ENCODE measurements at regions not wholly inside any gene's neighbourhood (a gene's known extent, or its start where the extent isn't known, plus 50 kb on each side); places are given as distances from the start of the nearest gene placed in this dataset.

- H3K27me3 Mint-ChIP-seq: no peaks in the 10 kb centered on the region
- H3K36me3 Mint-ChIP-seq: no peaks in the 10 kb centered on the region
- no peaks in the 10 kb centered on the region for H3K4me1 ChIP-seq (ENCODE audit: insufficient read depth, low read length)
- no peaks in the 10 kb centered on the region for H3K36me3 ChIP-seq (ENCODE audit: insufficient read depth, low read length)
- ChIA-PET CTCF (ENCODE audit: partially characterized antibody) (no interaction called here), POLR2A (ENCODE audit: partially characterized antibody) (no interaction called here)
- H3K9me3 ChIP-seq (ENCODE audit: control insufficient read depth in 1 of 2, low read length in 2 of 2): no peaks in the 10 kb centered on the region
- H3K27ac Mint-ChIP-seq: no peak overlapping the region
- no peak overlapping the region for H3K27ac ChIP-seq (ENCODE audit: low read depth, low read length)
- no peaks in the 10 kb centered on the region for H3K4me1 Mint-ChIP-seq
- DNase-seq: no peak
- H3K27me3 ChIP-seq (ENCODE audit: insufficient read depth, low read length): no peaks in the 10 kb centered on the region
- no peak overlapping the region for H3K4me3 ChIP-seq (ENCODE audit: low read length in 2 of 2)
- H3K4me3 Mint-ChIP-seq: no peak overlapping the region
- peaks cover 4 to 23% (median 8%) of the 10 kb centered on the region in 8 donors for H3K9me3 Mint-ChIP-seq
- intact Hi-C loops (cut with micrococcal nuclease): no loop called here
Observed at GRCh38 chr2:76546207-76546606, 835.5 kb upstream of the GCFC2 start.

GRCh38 chr2:76544901-76545300 lies 834.2 kb upstream of the GCFC2 start:
- no peak overlapping the region for H3K27ac Mint-ChIP-seq
- intact Hi-C loops (cut with micrococcal nuclease): no loop called here
- Histone ChIP-seq H3K36me3 (ENCODE audit: insufficient read depth, low read length) (no peaks in the 10 kb centered on the region), H3K27me3 (ENCODE audit: insufficient read depth, low read length) (no peaks in the 10 kb centered on the region), H3K9me3 (ENCODE audit: control insufficient read depth in 1 of 2, low read length in 2 of 2) (no peaks in the 10 kb centered on the region), H3K27ac (ENCODE audit: low read depth, low read length) (no peak overlapping the region), H3K4me1 (ENCODE audit: insufficient read depth, low read length) (no peaks in the 10 kb centered on the region), H3K4me3 (ENCODE audit: low read length in 2 of 2) (no peak overlapping the region)
- ChIA-PET CTCF (ENCODE audit: partially characterized antibody) (no interaction called here), POLR2A (ENCODE audit: partially characterized antibody) (no interaction called here)
- DNase-seq: no peak
- H3K36me3 Mint-ChIP-seq: no peaks in the 10 kb centered on the region
- H3K27me3 Mint-ChIP-seq: no peaks in the 10 kb centered on the region
- no peaks in the 10 kb centered on the region for H3K4me1 Mint-ChIP-seq
- H3K9me3 Mint-ChIP-seq: peaks cover 2 to 20% (median 6%) of the 10 kb centered on the region in 8 donors
- no peak overlapping the region for H3K4me3 Mint-ChIP-seq

- Histone ChIP-seq H3K4me1 (ENCODE audit: insufficient read depth, low read length) (no peaks in the 10 kb centered on the region), H3K9me3 (ENCODE audit: control insufficient read depth in 1 of 2, low read length in 2 of 2) (no peaks in the 10 kb centered on the region), H3K4me3 (ENCODE audit: low read length in 2 of 2) (no peak overlapping the region), H3K27me3 (ENCODE audit: insufficient read depth, low read length) (no peaks in the 10 kb centered on the region), H3K27ac (ENCODE audit: low read depth, low read length) (no peak overlapping the region), H3K36me3 (ENCODE audit: insufficient read depth, low read length) (no peaks in the 10 kb centered on the region)
- peaks cover 0 to 19% (median 12%) of the 10 kb centered on the region in 8 donors for H3K9me3 Mint-ChIP-seq
- no peaks in the 10 kb centered on the region for H3K27me3 Mint-ChIP-seq
- no peaks in the 10 kb centered on the region for H3K4me1 Mint-ChIP-seq
- no peaks in the 10 kb centered on the region for H3K36me3 Mint-ChIP-seq
- intact Hi-C loops (cut with micrococcal nuclease): no loop called here
- CTCF ChIA-PET (ENCODE audit: partially characterized antibody): no interaction called here
- POLR2A ChIA-PET (ENCODE audit: partially characterized antibody): no interaction called here
- H3K27ac Mint-ChIP-seq: no peak overlapping the region
- no peak overlapping the region for H3K4me3 Mint-ChIP-seq
- DNase-seq: no peak
Observed at GRCh38 chr2:76517574-76517909, 806.8 kb upstream of the GCFC2 start.

- Mint-ChIP-seq H3K9me3 (peaks cover 0 to 17% (median 9%) of the 10 kb centered on the region in 8 donors), H3K27me3 (no peaks in the 10 kb centered on the region), H3K4me1 (no peaks in the 10 kb centered on the region)
Observed at GRCh38 chr2:76516861-76517573, 806.3 kb upstream of the GCFC2 start.

GRCh38 chr2:76512201-76512820 lies 801.6 kb upstream of the GCFC2 start:
- H3K36me3 Mint-ChIP-seq: no peaks in the 10 kb centered on the region
- H3K4me1 Mint-ChIP-seq: no peaks in the 10 kb centered on the region
- no peak overlapping the region for H3K4me3 ChIP-seq (ENCODE audit: low read length in 2 of 2)
- no peaks in the 10 kb centered on the region for H3K36me3 ChIP-seq (ENCODE audit: insufficient read depth, low read length)
- intact Hi-C loops (cut with micrococcal nuclease): no loop called here
- no peak overlapping the region for H3K4me3 Mint-ChIP-seq
- no peaks in the 10 kb centered on the region for H3K9me3 ChIP-seq (ENCODE audit: control insufficient read depth in 1 of 2, low read length in 2 of 2)
- no peak for DNase-seq
- peaks cover 0 to 11% (median 4%) of the 10 kb centered on the region in 8 donors for H3K9me3 Mint-ChIP-seq
- no peaks in the 10 kb centered on the region for H3K27me3 ChIP-seq (ENCODE audit: insufficient read depth, low read length)
- ChIA-PET CTCF (ENCODE audit: partially characterized antibody) (no interaction called here), POLR2A (ENCODE audit: partially characterized antibody) (no interaction called here)
- no peak overlapping the region for H3K27ac ChIP-seq (ENCODE audit: low read depth, low read length)
- no peaks in the 10 kb centered on the region for H3K4me1 ChIP-seq (ENCODE audit: insufficient read depth, low read length)
- no peak overlapping the region for H3K27ac Mint-ChIP-seq
- H3K27me3 Mint-ChIP-seq: no peaks in the 10 kb centered on the region

More at GRCh38 chr2:76516861-76517573, 806.3 kb upstream of the GCFC2 start:
- Histone ChIP-seq H3K9me3 (ENCODE audit: control insufficient read depth in 1 of 2, low read length in 2 of 2) (no peaks in the 10 kb centered on the region), H3K4me1 (ENCODE audit: insufficient read depth, low read length) (no peaks in the 10 kb centered on the region), H3K4me3 (ENCODE audit: low read length in 2 of 2) (no peak overlapping the region), H3K27me3 (ENCODE audit: insufficient read depth, low read length) (no peaks in the 10 kb centered on the region), H3K27ac (ENCODE audit: low read depth, low read length) (no peak overlapping the region), H3K36me3 (ENCODE audit: insufficient read depth, low read length) (no peaks in the 10 kb centered on the region)
- Mint-ChIP-seq H3K36me3 (no peaks in the 10 kb centered on the region), H3K27ac (no peak overlapping the region), H3K4me3 (no peak overlapping the region)
- POLR2A ChIA-PET (ENCODE audit: partially characterized antibody): no interaction called here
- intact Hi-C loops (cut with micrococcal nuclease): no loop called here
- no peak for DNase-seq
- CTCF ChIA-PET (ENCODE audit: partially characterized antibody): no interaction called here

GRCh38 chr2:76506538-76506937 lies 795.8 kb upstream of the GCFC2 start:
- Histone ChIP-seq H3K4me1 (ENCODE audit: insufficient read depth, low read length) (no peaks in the 10 kb centered on the region), H3K9me3 (ENCODE audit: control insufficient read depth in 1 of 2, low read length in 2 of 2) (no peaks in the 10 kb centered on the region), H3K27me3 (ENCODE audit: insufficient read depth, low read length) (no peaks in the 10 kb centered on the region), H3K27ac (ENCODE audit: low read depth, low read length) (no peak overlapping the region), H3K4me3 (ENCODE audit: low read length in 2 of 2) (no peak overlapping the region), H3K36me3 (ENCODE audit: insufficient read depth, low read length) (no peaks in the 10 kb centered on the region)
- Mint-ChIP-seq H3K4me3 (no peak overlapping the region), H3K36me3 (no peaks in the 10 kb centered on the region), H3K4me1 (no peaks in the 10 kb centered on the region), H3K27ac (no peak overlapping the region), H3K27me3 (no peaks in the 10 kb centered on the region), H3K9me3 (peaks cover 0 to 9% (median 4%) of the 10 kb centered on the region in 8 donors)
- CTCF ChIA-PET (ENCODE audit: partially characterized antibody): no interaction called here
- intact Hi-C loops (cut with micrococcal nuclease): no loop called here
- POLR2A ChIA-PET (ENCODE audit: partially characterized antibody): no interaction called here
- DNase-seq: no peak

GRCh38 chr2:76501641-76502040 lies 790.9 kb upstream of the GCFC2 start:
- H3K27me3 ChIP-seq (ENCODE audit: insufficient read depth, low read length): no peaks in the 10 kb centered on the region
- no peaks in the 10 kb centered on the region for H3K9me3 ChIP-seq (ENCODE audit: control insufficient read depth in 1 of 2, low read length in 2 of 2)
- no peak overlapping the region for H3K4me3 Mint-ChIP-seq
- POLR2A ChIA-PET (ENCODE audit: partially characterized antibody): no interaction called here
- no peaks in the 10 kb centered on the region for H3K36me3 ChIP-seq (ENCODE audit: insufficient read depth, low read length)
- H3K4me3 ChIP-seq (ENCODE audit: low read length in 2 of 2): no peak overlapping the region
- intact Hi-C loops (cut with micrococcal nuclease): no loop called here
- peaks cover 0 to 9% (median 4%) of the 10 kb centered on the region in 8 donors for H3K9me3 Mint-ChIP-seq
- H3K4me1 ChIP-seq (ENCODE audit: insufficient read depth, low read length): no peaks in the 10 kb centered on the region
- no peaks in the 10 kb centered on the region for H3K4me1 Mint-ChIP-seq
- no peak overlapping the region for H3K27ac Mint-ChIP-seq
- CTCF ChIA-PET (ENCODE audit: partially characterized antibody): no interaction called here
- H3K27ac ChIP-seq (ENCODE audit: low read depth, low read length): no peak overlapping the region
- H3K27me3 Mint-ChIP-seq: no peaks in the 10 kb centered on the region
- no peak for DNase-seq
- H3K36me3 Mint-ChIP-seq: no peaks in the 10 kb centered on the region
